ENCODE measurements at regions not wholly inside any gene's neighbourhood (a gene's known extent, or its start where the extent isn't known, plus 50 kb on each side); places are given as distances from the start of the nearest gene placed in this dataset.

DNA sequence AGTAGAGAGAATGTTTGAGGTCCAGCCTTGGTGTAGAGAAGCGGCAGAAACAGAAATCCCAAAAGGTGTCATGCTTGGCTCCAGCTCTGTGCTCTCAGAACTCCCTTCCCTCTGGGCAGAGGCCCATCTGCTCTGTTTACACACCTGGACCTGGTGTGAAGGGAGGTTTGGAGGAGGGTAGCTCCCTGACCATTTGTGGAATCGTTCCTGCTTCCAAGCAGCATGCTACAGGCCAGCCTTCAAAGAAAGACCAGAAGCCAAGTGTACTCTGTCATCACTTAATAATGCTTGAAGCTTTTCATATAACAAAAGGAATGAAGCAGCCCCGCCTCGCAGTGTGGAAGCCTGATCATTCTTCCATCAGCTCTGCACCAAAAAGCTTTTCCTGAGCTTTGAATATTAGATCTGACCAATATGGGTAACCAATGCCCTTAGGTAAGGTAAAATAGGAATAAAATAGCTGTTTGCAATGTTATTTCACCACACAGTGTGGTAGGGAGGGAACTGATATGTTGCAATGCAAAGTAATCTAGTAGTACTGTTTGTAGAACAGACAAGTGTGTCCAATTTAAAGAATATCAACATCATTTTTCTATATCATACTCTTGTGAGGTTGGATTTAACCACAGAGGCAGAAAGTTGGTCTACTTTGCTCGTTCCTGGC lies 63.3 kb downstream of the ZIC5 start:
- TF ChIP-seq POLR2AphosphoS5 (IDR thresholded peaks at IDR 0.05; ENCODE audit: low read depth, low read length) (no peak), TAF1 (IDR thresholded peaks at IDR 0.05; ENCODE audit: borderline replicate concordance, insufficient read depth, low read length) (no peak), SIN3A (IDR thresholded peaks at IDR 0.05; ENCODE audit: borderline replicate concordance, insufficient read depth, low read length) (no peak)
- TF ChIP-seq, protein P1, sequence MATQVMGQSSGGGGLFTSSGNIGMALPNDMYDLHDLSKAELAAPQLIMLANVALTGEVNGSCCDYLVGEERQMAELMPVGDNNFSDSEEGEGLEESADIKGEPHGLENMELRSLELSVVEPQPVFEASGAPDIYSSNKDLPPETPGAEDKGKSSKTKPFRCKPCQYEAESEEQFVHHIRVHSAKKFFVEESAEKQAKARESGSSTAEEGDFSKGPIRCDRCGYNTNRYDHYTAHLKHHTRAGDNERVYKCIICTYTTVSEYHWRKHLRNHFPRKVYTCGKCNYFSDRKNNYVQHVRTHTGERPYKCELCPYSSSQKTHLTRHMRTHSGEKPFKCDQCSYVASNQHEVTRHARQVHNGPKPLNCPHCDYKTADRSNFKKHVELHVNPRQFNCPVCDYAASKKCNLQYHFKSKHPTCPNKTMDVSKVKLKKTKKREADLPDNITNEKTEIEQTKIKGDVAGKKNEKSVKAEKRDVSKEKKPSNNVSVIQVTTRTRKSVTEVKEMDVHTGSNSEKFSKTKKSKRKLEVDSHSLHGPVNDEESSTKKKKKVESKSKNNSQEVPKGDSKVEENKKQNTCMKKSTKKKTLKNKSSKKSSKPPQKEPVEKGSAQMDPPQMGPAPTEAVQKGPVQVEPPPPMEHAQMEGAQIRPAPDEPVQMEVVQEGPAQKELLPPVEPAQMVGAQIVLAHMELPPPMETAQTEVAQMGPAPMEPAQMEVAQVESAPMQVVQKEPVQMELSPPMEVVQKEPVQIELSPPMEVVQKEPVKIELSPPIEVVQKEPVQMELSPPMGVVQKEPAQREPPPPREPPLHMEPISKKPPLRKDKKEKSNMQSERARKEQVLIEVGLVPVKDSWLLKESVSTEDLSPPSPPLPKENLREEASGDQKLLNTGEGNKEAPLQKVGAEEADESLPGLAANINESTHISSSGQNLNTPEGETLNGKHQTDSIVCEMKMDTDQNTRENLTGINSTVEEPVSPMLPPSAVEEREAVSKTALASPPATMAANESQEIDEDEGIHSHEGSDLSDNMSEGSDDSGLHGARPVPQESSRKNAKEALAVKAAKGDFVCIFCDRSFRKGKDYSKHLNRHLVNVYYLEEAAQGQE (IDR thresholded peaks at IDR 0.05; ENCODE audit: insufficient read depth in 1 of 2, low read depth in 2 of 2, low read length in 2 of 2), result no peak

Measured in PFSK-1 (cell line).